T-helper 1 cell treated with Interleukin-12 subunit alpha and Interleukin-12 subunit beta and Interleukin-4 antibody, amounts not matched to agents 30 ng/mL and 1 ng/mL, for 36 hours (primary cell): ENCODE measurements at regions not wholly inside any gene's neighbourhood (a gene's known extent, or its start where the extent isn't known, plus 50 kb on each side); places are given as distances from the start of the nearest gene placed in this dataset.

Source experiments
- intact Hi-C: fragments of 100-400 bp; cut with micrococcal nuclease; formaldehyde crosslinking; loops from one replicate; pipeline ENCODE4 v1.15.1; 2024

DNA sequence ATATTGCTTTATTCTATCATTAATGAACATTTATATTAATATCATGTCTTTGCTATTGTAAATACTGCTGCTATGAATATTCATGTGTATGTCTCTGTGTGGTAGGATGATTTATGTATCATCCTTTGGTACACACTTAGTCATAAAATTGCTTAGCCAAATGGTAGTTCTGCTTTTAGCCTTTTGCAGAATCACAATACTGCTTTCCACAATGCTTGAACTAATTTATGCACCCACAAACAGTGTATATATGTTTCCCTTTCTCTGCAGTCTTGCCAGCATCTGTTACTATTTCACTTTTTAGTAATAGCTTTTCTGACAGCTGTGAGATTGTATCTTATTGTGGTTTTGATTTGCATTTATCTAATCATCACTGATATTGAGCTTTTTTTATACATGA, 254.3 kb upstream of the RBMY1B start:
- intact Hi-C loops, result loop anchor here (1.0 to 5.0 kb wide), 4 partner anchors 9 to 155 kb away; no protein-coding TSS in a partner anchor

DNA sequence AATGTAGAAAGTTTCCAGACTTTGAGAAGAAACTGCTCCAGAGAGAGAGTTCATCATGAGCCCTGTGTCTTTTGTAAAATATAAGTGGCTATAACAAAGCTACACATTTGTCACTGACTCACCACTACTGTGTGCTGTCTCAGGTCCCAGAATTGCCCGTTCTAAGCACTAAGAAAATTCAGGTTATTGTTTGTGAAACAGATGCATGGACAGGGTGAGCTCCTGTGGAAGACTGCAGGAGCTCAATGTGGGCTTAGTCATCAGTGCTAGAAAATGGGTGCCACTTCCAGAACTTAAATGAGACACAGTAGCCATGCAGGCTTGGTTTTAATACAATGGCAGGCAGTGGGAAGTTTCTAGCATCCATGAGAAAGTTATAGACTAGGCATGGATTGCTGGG, 251.4 kb upstream of the RBMY1B start:
- intact Hi-C loops, result loop anchor here (1.0 to 5.0 kb wide), 5 partner anchors 62 to 701 kb away; no protein-coding TSS in a partner anchor

DNA sequence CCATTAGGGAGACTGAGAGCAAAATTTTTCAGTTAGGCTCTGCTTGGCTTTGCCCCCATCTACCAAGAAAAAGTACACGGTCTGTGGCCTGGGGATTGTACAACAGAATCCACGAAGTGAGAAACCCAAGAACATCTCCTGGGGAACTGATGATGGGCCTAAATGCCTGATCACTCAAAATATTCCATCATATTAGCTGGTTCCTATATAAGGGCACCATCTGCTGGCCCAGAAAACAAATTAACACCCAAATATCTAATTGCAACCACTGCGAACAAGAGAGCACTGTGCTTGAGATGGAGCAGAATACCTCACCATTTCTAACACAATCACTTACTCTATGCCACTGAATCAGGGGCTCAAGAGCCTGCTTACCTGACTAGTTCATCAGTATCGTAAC, 250.8 kb upstream of the RBMY1B start:
- intact Hi-C loops, result loop anchor here (1.0 kb wide), 2 partner anchors 292 to 515 kb away; no protein-coding TSS in a partner anchor

DNA sequence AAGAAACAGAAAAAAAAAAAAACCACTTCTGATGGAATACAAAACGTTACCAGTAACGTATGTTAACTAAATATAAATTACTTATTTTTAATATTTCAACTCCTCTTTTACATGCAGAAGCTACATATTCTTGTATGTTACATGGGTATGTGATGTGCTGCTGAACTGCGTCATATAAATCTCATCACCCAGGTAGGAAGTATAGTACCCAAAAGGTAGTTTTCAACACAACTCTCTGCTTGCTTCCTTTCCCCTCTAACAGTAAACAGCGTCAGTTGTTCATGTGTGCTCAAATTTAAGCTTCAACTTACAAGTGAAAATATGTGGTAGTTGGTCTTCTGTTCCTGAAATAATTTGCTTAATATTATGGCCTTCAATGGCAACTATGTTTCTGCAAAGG, 250.0 kb upstream of the RBMY1B start:
- intact Hi-C loops, result no loop called here

DNA sequence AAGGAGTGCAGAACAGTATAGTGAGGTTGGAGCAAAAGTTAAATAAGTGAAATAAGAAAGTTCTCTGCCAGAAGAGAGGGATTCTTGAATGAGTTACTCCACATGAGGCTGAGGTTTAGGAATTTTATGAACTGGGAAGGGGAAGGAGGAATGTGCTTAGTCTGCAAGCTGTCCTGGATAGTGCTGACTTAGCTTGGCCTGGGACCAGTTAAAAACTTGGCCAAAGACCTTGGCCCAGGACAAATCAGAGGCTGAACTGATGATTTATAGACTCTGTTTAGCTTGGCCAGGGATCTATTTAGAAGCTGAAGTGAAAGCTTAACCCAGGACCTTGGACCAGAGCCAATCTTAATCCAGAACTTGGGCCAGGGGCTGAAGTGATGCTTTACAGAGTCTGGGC, 244.4 kb upstream of the RBMY1B start:
- intact Hi-C loops, result no loop called here

DNA sequence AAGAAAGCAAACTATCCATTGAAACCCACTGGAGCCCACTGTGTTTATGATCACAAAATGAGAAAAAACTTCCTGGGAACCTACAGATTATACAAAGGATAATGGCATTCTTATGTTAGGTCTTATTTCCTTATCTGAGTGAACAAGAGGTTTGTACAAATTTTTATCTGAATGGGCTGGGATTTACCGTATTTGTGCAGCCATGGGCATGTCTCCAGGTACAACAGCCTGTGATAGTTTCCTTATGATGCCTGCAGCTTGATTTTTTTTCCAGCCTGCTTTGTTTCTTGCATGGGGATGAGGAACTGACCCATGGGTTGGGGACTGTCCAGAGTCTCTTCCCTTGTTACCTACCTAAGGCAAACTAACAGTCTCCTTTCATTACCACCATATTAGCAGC, 244.0 kb upstream of the RBMY1B start:
- intact Hi-C loops, result no loop called here

DNA sequence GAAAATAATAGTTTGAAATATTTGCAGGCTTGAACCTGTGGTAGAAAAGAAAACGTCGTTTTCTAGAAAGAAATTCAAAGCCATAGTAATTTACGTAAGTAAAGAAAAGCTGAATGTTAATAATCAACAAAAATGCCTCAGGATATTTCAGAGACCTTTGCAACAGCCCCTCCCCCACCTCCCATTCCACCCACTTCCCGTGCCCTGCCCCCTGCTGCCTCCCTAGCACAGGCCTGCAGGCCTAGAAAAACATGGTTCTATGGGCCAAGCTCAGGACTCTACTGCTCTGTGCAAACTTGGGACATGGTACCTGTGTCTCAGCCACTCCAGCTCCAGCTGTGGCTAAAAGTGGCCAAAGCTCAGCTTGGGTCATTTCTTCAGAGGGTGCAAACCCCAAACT, 223.4 kb upstream of the RBMY1B start:
- intact Hi-C loops, result no loop called here

DNA sequence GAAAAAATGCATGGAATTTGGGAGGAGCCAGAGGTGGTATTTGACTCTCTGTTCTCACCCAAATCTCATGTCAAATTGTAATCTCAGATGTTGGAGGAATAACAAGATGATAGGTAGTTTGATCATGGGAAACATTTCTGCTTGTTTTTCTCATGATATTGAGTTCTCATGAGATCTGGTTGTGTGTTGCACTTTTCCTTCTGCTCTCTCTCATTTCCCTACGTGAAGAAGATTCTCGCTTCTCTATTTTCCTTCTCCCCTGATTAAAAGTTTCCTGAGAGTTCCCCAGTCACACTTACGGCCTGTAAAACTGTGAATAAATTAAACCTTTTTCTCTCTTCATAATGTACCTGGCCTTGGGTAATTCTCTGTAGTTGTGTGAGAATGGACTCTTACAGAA, 222.2 kb upstream of the RBMY1B start:
- intact Hi-C loops, result no loop called here

DNA sequence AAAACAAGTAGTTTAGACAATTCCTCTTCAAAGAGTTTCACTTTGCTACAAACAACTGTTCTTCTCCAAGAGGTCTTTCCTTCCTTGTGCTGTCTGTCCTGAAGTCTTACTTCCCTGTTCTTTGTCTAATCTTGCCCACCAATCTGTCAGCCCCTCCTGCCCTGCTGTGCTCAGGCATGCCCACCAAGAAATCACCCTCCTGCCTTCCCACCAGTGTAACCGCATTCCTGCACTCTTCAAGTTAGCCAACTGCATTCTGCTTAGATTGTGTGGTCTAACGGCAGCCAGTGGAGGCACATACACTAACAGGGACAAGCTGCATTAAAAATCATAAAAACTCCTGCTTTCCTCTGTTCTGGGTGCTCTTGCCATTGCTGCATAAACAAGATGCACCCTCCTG, 215.9 kb upstream of the RBMY1B start:
- intact Hi-C loops, result loop anchor here (10.0 kb wide), 1 partner anchor 60 kb away; no protein-coding TSS in a partner anchor

DNA sequence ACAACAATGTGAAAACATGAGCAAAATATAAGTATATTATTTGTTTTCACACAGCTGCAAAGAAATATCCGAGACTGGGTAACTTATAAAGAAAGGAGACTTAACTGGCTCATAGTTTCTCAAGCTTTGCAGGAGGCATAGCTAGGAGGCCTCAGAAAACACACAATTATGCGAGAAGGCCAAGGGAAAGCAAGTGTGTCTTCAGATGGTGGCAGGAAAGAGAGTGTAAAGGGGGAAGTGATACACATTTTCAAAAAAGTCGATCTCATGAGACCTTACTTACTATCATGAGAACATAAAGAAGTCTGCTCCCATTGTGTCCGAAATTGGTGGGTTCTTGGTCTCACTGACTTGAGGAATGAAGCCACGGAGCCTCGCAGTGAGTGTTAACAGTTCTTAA, 208.9 kb upstream of the RBMY1B start:
- intact Hi-C loops, result no loop called here

DNA sequence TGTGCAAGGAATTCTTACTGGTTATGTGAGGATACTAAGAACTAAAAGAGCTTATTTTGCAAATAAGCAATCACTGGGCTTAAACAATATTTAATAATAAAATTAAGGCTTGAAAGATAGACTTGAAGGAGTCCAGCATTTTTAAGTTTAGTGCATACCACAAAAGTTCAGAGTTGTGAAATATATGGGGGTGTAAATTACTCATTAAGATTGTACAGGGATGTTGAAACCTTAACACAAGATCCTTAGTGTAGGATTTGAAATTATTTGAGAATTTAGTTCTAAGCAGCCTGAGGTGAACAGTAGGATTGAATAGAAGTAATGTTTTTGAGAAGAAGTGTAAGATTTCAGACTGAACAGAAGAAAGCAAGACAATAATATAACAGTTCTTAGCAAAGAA, 195.8 kb upstream of the RBMY1B start:
- intact Hi-C loops, result no loop called here
